Hepatocyte (in vitro differentiated cells): ENCODE measurements at regions not wholly inside any gene's neighbourhood (a gene's known extent, or its start where the extent isn't known, plus 50 kb on each side); places are given as distances from the start of the nearest gene placed in this dataset.

Source experiments
- CTCF ChIP-seq: fragments of 200-600 bp; sonication (generic); IDR thresholded peaks from 2 replicates; pipeline ENCODE4 v1.5.1; 2016; ENCODE audit warnings: antibody characterized with exemption, mild to moderate bottlenecking; ENCODE audit not compliant: poor library complexity
- EZH2 ChIP-seq: fragments of 200-600 bp; sonication (generic); IDR thresholded peaks from 2 replicates; pipeline ENCODE4 v1.6.1; 2016; ENCODE audit warnings: antibody characterized with exemption, mild to moderate bottlenecking, borderline replicate concordance
- EZH2phosphoT487 ChIP-seq: fragments of 200-600 bp; sonication (generic); IDR thresholded peaks from one replicate; pipeline ENCODE4 v1.6.1; 2018; ENCODE audit warnings: antibody characterized with exemption, mild to moderate bottlenecking, low read depth, moderate library complexity; ENCODE audit not compliant: unreplicated experiment, severe bottlenecking

- no peak for TF ChIP-seq CTCF
- TF ChIP-seq EZH2phosphoT487, result no peak
- TF ChIP-seq EZH2, result no peak
Measured at GRCh38 chr2:234745347-234745746, 206.5 kb upstream of the SH3BP4 start.
